H1 (cell line): ENCODE measurements at regions not wholly inside any gene's neighbourhood (a gene's known extent, or its start where the extent isn't known, plus 50 kb on each side); places are given as distances from the start of the nearest gene placed in this dataset.

Experiments
- RNF2 ChIP-seq: fragments of 200-900, 300-1000 bp; sonication (generic); IDR thresholded peaks from 2 replicates; pipeline ENCODE4 v1.7.1; 2016; ENCODE audit warnings: borderline replicate concordance, low read depth, mild to moderate bottlenecking, antibody characterized with exemption, low read length; ENCODE audit not compliant: poor library complexity, severe bottlenecking; ENCODE audit errors: missing control alignments
- TF ChIP-seq, protein P1 (sequence below), 3 experiments: IDR thresholded peaks; 1 replicate in 2 of 3; 2 replicates in 1 of 3; pipeline versions ENCODE4 v1.5.1 to v1.6.1; 2011; ENCODE audit warnings: low read length in 3 of 3, mild to moderate bottlenecking in 3 of 3, inconsistent platforms in 2 of 3, low read depth in 1 of 3, moderate library complexity in 1 of 3; ENCODE audit not compliant: insufficient read depth in 1 of 3; ENCODE audit errors: control extremely low read depth in 1 of 3

DNA sequence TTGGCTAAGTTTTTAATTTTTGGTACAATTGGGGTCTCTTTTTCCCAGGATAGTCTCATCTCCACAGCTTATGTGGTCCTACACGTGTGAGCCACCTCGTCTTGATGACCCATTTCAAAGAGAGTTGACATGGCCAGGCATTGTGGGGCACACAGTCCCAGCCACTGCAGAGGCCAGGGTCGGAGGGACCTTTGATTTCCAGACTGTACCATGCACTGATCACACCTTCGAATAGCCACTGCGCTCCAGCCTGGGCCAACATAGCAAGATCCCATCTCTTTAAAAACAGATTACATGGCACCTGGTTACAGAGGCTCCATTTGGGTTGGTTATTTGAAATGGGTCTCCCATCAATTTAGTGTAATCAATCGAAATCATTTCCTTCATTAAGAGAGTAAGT lies 71.6 kb downstream of the DPRX start (continued):
- no peak for TF ChIP-seq RNF2
- TF ChIP-seq, protein P1, sequence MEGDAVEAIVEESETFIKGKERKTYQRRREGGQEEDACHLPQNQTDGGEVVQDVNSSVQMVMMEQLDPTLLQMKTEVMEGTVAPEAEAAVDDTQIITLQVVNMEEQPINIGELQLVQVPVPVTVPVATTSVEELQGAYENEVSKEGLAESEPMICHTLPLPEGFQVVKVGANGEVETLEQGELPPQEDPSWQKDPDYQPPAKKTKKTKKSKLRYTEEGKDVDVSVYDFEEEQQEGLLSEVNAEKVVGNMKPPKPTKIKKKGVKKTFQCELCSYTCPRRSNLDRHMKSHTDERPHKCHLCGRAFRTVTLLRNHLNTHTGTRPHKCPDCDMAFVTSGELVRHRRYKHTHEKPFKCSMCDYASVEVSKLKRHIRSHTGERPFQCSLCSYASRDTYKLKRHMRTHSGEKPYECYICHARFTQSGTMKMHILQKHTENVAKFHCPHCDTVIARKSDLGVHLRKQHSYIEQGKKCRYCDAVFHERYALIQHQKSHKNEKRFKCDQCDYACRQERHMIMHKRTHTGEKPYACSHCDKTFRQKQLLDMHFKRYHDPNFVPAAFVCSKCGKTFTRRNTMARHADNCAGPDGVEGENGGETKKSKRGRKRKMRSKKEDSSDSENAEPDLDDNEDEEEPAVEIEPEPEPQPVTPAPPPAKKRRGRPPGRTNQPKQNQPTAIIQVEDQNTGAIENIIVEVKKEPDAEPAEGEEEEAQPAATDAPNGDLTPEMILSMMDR (IDR thresholded peaks at IDR 0.05; ENCODE audit: control extremely low read depth in 1 of 3, insufficient read depth in 1 of 3, low read depth in 1 of 3, low read length in 3 of 3): no peak
